Mesenchymal stem cell (in vitro differentiated cells and primary cell): ENCODE measurements at regions not wholly inside any gene's neighbourhood (a gene's known extent, or its start where the extent isn't known, plus 50 kb on each side); places are given as distances from the start of the nearest gene placed in this dataset.

Experiments used
- DNase-seq: peaks from one replicate; pipeline ENCODE4 v3.0.0-alpha.2; 2013
- H2AFZ ChIP-seq: one replicate; pipeline ENCODE4 v1.6.1; 2013; ENCODE audit warnings: low read depth, mild to moderate bottlenecking, control low read depth, inconsistent platforms, low read length, moderate library complexity
- H2AK5ac ChIP-seq: 2 replicates; pipeline ENCODE4 v1.6.1; 2013; ENCODE audit warnings: low read length, moderate library complexity, mild to moderate bottlenecking, inconsistent platforms; ENCODE audit not compliant: severe bottlenecking
- H2BK120ac ChIP-seq: one replicate; pipeline ENCODE4 v1.6.1; 2013; ENCODE audit warnings: low read depth, mild to moderate bottlenecking, inconsistent platforms, low read length, moderate library complexity
- H2BK12ac ChIP-seq, 2 experiments: one replicate each; pipeline ENCODE4 v1.6.1; 2013; ENCODE audit warnings: inconsistent platforms in 2 of 2, low read length in 2 of 2, mild to moderate bottlenecking in 2 of 2, moderate library complexity in 2 of 2, control low read depth in 1 of 2
- H2BK15ac ChIP-seq: one replicate; pipeline ENCODE4 v1.6.1; 2013; ENCODE audit warnings: mild to moderate bottlenecking, low read depth, inconsistent platforms; ENCODE audit not compliant: poor library complexity, severe bottlenecking
- H2BK5ac ChIP-seq: 2 replicates; pipeline ENCODE4 v1.6.1; 2013; ENCODE audit warnings: low read depth, mild to moderate bottlenecking, low read length, control low read depth, inconsistent platforms; ENCODE audit not compliant: poor library complexity, severe bottlenecking
- H3K14ac ChIP-seq, 2 experiments: one replicate each; pipeline ENCODE4 v1.6.1; 2013; ENCODE audit warnings: inconsistent platforms in 2 of 2, low read length in 2 of 2, control low read depth in 1 of 2, mild to moderate bottlenecking in 1 of 2, moderate library complexity in 1 of 2
- H3K18ac ChIP-seq, 2 experiments: one replicate each; pipeline ENCODE4 v1.6.1; 2013; ENCODE audit warnings: inconsistent platforms in 2 of 2, low read length in 2 of 2, control low read depth in 1 of 2, low read depth in 1 of 2, mild to moderate bottlenecking in 1 of 2
- H3K23ac ChIP-seq, 2 experiments: one replicate each; pipeline ENCODE4 v1.6.1; 2013; ENCODE audit warnings: inconsistent platforms in 2 of 2, low read length in 2 of 2, mild to moderate bottlenecking in 2 of 2, moderate library complexity in 2 of 2, control low read depth in 1 of 2
- H3K27ac ChIP-seq: 2 replicates; pipeline ENCODE4 v1.5.1; 2013; ENCODE audit warnings: mild to moderate bottlenecking, moderate library complexity, low read length, control low read depth, inconsistent platforms; ENCODE audit not compliant: poor library complexity, severe bottlenecking
- H3K27me3 ChIP-seq, 2 experiments: 2 replicates each; pipeline versions ENCODE4 v1.6.1 to v1.7.0; 2013; ENCODE audit warnings: low read length in 2 of 2, mild to moderate bottlenecking in 2 of 2, moderate library complexity in 2 of 2, control low read depth in 1 of 2, inconsistent platforms in 1 of 2; ENCODE audit not compliant: control insufficient read depth in 1 of 2, insufficient read depth in 1 of 2
- H3K36me3 ChIP-seq, 2 experiments: 2 replicates each; pipeline versions ENCODE4 v1.6.1 to v1.7.0; 2013; ENCODE audit warnings: low read length in 2 of 2, control low read depth in 1 of 2, inconsistent platforms in 1 of 2, low read depth in 1 of 2, mild to moderate bottlenecking in 1 of 2; ENCODE audit not compliant: insufficient read depth in 2 of 2, control insufficient read depth in 1 of 2
- H3K4ac ChIP-seq, 2 experiments: one replicate each; pipeline ENCODE4 v1.6.1; 2013; ENCODE audit warnings: inconsistent platforms in 2 of 2, low read length in 2 of 2, mild to moderate bottlenecking in 2 of 2, moderate library complexity in 2 of 2, control low read depth in 1 of 2, low read depth in 1 of 2
- H3K4me1 ChIP-seq: 2 replicates; pipeline ENCODE4 v1.6.1; 2013; ENCODE audit warnings: low read depth, low read length, control low read depth; ENCODE audit not compliant: control insufficient read depth, insufficient read depth
- H3K4me2 ChIP-seq: 2 replicates; pipeline ENCODE4 v1.6.1; 2013; ENCODE audit warnings: low read length, mild to moderate bottlenecking, inconsistent platforms; ENCODE audit not compliant: poor library complexity, severe bottlenecking
- H3K4me3 ChIP-seq, 2 experiments: 2 replicates each; pipeline versions ENCODE4 v1.5.1 to v1.7.0; 2013; ENCODE audit warnings: low read length in 2 of 2, mild to moderate bottlenecking in 2 of 2, control low read depth in 1 of 2, low read depth in 1 of 2; ENCODE audit not compliant: insufficient read depth in 1 of 2
- H3K79me1 ChIP-seq: replicated peaks from 2 replicates; pipeline ENCODE4 v1.6.1; 2013; ENCODE audit warnings: mild to moderate bottlenecking, control low read depth, low read length, inconsistent platforms; ENCODE audit not compliant: poor library complexity, severe bottlenecking
- H3K9ac ChIP-seq: 2 replicates; pipeline ENCODE4 v1.7.0; 2013; ENCODE audit warnings: mild to moderate bottlenecking, low read length, moderate library complexity
- H3K9me3 ChIP-seq: 2 replicates; pipeline ENCODE4 v1.7.0; 2013; ENCODE audit warnings: mild to moderate bottlenecking, low read length; ENCODE audit not compliant: control insufficient read depth
- H4K8ac ChIP-seq: one replicate; pipeline ENCODE4 v1.6.1; 2013; ENCODE audit warnings: inconsistent platforms, mild to moderate bottlenecking, low read length, moderate library complexity
- H4K91ac ChIP-seq: one replicate; pipeline ENCODE4 v1.6.1; 2013; ENCODE audit warnings: mild to moderate bottlenecking, low read length, inconsistent platforms
- WGBS: methylation state at CpG from one replicate; pipeline ENCODE4 v1.1.7; 2013; ENCODE audit warnings: mixed read lengths; 5-methylcytosine and 5-hydroxymethylcytosine counted together

DNA sequence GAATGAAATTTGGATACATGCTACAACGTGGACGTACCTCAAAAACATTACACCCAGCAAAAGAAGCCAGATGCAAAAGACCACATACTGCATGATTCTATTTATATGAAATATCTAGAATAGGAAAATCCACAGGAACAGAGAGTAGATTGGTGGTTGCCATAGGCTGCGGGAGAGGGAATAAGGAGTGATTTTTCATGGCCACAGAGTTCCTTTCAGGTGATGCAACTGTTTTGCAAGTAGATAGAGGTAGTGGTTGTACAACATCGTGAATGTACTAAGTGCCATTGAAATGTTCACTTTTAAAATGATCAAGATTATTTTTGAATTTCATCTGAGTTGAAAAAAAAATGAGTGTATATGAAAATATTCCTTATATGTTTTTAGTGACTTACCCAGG, 115.3 kb upstream of the RUNX1 start:
- no peaks in the 10 kb centered on the region for H3K36me3 ChIP-seq
- no peak overlapping the region for H2AK5ac ChIP-seq
- no peaks in the 10 kb centered on the region for H3K9me3 ChIP-seq
- no peaks in the 10 kb centered on the region for H3K27me3 ChIP-seq
- H3K27ac ChIP-seq, result no peak overlapping the region
- H2BK120ac ChIP-seq, result no peak overlapping the region
- no peak overlapping the region for H3K18ac ChIP-seq
- no peak overlapping the region for H4K91ac ChIP-seq
- no peak overlapping the region for H2BK12ac ChIP-seq
- 95% methylated on average over 2 of the region's 4 CpGs for WGBS
- H2BK15ac ChIP-seq, result no peak overlapping the region
- H2AFZ ChIP-seq, result no peak overlapping the region
- no peak overlapping the region for H3K4ac ChIP-seq
- no peak overlapping the region for H3K14ac ChIP-seq
- H3K9ac ChIP-seq, result no peak overlapping the region
- no peak overlapping the region for H3K23ac ChIP-seq
- H3K4me1 ChIP-seq, result no peaks in the 10 kb centered on the region
- no peak overlapping the region for H2BK5ac ChIP-seq
- no peak for DNase-seq
- H3K4me2 ChIP-seq, result no peak overlapping the region
- no peak overlapping the region for H3K4me3 ChIP-seq
- H3K79me1 ChIP-seq, result no peaks in the 10 kb centered on the region
- no peak overlapping the region for H4K8ac ChIP-seq

DNA sequence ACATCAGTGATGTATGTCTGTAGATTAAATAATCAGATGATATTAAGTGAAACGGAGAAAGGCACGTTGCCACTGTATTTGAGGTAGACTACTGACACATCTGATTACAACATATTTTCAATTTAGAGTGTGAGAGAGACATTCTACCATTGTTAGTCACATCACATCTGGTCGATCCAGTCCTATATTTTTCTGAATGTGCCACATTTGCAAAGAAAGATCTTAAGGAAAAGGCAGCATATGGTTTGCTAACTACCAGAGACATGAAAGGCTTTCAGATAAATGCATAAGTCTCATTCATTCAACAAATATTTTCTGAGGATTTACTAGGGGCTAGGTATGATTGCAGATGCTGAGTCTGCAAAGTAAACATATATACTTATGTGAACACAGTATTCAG, 114.3 kb upstream of the RUNX1 start:
- no peak overlapping the region for H2BK12ac ChIP-seq
- no peaks in the 10 kb centered on the region for H3K36me3 ChIP-seq
- H3K23ac ChIP-seq, result no peak overlapping the region
- H3K14ac ChIP-seq, result no peak overlapping the region
- no peak overlapping the region for H4K8ac ChIP-seq
- H3K4me2 ChIP-seq, result no peak overlapping the region
- H2BK5ac ChIP-seq, result no peak overlapping the region
- no peak overlapping the region for H2AFZ ChIP-seq
- H3K79me1 ChIP-seq, result no peaks in the 10 kb centered on the region
- no peak overlapping the region for H3K27ac ChIP-seq
- no peak overlapping the region for H2BK15ac ChIP-seq
- no peak overlapping the region for H4K91ac ChIP-seq
- no peak overlapping the region for H3K4ac ChIP-seq
- H2BK120ac ChIP-seq, result no peak overlapping the region
- H3K9me3 ChIP-seq, result no peaks in the 10 kb centered on the region
- no peak overlapping the region for H2AK5ac ChIP-seq
- H3K9ac ChIP-seq, result no peak overlapping the region
- no peak overlapping the region for H3K18ac ChIP-seq
- no peak for DNase-seq
- H3K4me3 ChIP-seq, result no peak overlapping the region
- H3K27me3 ChIP-seq, result no peaks in the 10 kb centered on the region
- H3K4me1 ChIP-seq, result no peaks in the 10 kb centered on the region
- WGBS, result 86% methylated on average over 2 of the region's 3 CpGs

DNA sequence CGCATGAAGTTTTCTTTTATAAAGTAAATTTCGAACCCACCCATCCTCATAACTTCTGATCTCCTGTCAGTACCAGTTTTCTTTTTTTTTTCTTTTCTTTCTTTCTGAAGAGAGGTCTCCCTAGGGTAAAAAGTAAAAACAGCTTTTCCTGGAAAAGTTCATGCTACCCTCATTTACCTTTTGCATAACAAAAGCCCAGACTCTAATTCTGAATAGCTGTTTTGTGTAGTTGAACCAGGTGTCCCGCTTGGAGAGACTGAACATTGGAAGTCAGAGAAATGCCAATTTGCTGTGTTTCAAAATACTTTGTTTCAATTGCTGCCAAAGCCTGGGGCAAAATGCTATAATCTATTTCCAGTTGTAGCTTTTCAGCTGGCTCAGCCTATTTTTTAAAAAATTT, 113.7 kb upstream of the RUNX1 start:
- H3K27ac ChIP-seq, result no peak overlapping the region
- no peak overlapping the region for H3K9ac ChIP-seq
- H3K79me1 ChIP-seq, result no peaks in the 10 kb centered on the region
- no peak overlapping the region for H3K14ac ChIP-seq
- H2BK120ac ChIP-seq, result no peak overlapping the region
- no peaks in the 10 kb centered on the region for H3K9me3 ChIP-seq
- no peak overlapping the region for H3K18ac ChIP-seq
- H3K27me3 ChIP-seq, result no peaks in the 10 kb centered on the region
- no peak overlapping the region for H2AK5ac ChIP-seq
- H3K4me1 ChIP-seq, result no peaks in the 10 kb centered on the region
- no peak overlapping the region for H3K4ac ChIP-seq
- H2BK5ac ChIP-seq, result no peak overlapping the region
- H4K8ac ChIP-seq, result no peak overlapping the region
- no peak overlapping the region for H2BK15ac ChIP-seq
- no peak overlapping the region for H4K91ac ChIP-seq
- H3K23ac ChIP-seq, result no peak overlapping the region
- no peaks in the 10 kb centered on the region for H3K36me3 ChIP-seq
- no peak overlapping the region for H3K4me2 ChIP-seq
- H2BK12ac ChIP-seq, result no peak overlapping the region
- WGBS, result 78% methylated on average over 1 of the region's 3 CpGs
- no peak overlapping the region for H2AFZ ChIP-seq
- H3K4me3 ChIP-seq, result no peak overlapping the region
- DNase-seq, result no peak

DNA sequence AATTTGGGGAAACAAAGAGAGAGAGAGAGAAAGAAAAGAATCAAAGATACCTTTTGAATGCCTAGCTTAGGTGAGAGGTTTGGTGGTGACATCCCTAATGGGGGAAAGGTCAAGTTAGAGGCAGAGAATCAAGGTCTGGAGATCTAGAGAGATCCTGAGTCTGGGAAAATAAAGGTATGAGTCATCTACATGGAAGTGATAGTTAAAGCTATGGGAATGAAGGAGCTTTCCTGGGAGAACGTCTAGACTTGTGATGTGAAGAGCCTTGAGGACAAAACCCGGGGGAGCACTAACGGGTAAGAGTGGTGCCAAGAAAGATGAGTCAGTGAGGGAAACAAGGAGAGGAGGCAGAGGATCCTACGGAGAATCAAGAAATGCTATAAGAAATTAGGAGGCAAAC, 110.8 kb upstream of the RUNX1 start:
- H3K14ac ChIP-seq, result no peak overlapping the region
- H3K18ac ChIP-seq, result no peak overlapping the region
- no peak overlapping the region for H2BK120ac ChIP-seq
- H2BK15ac ChIP-seq, result no peak overlapping the region
- no peak overlapping the region for H3K4me3 ChIP-seq
- no peak overlapping the region for H2AFZ ChIP-seq
- no peak overlapping the region for H3K9ac ChIP-seq
- H4K91ac ChIP-seq, result no peak overlapping the region
- WGBS, result 40% methylated on average over 4 of the region's 4 CpGs
- H3K4ac ChIP-seq, result no peak overlapping the region
- H3K79me1 ChIP-seq, result no peaks in the 10 kb centered on the region
- H3K36me3 ChIP-seq, result no peaks in the 10 kb centered on the region
- no peaks in the 10 kb centered on the region for H3K27me3 ChIP-seq
- no peaks in the 10 kb centered on the region for H3K9me3 ChIP-seq
- H2BK12ac ChIP-seq, result no peak overlapping the region
- H3K27ac ChIP-seq, result no peak overlapping the region
- no peaks in the 10 kb centered on the region for H3K4me1 ChIP-seq
- H3K4me2 ChIP-seq, result no peak overlapping the region
- no peak overlapping the region for H2AK5ac ChIP-seq
- no peak overlapping the region for H2BK5ac ChIP-seq
- H4K8ac ChIP-seq, result no peak overlapping the region
- no peak overlapping the region for H3K23ac ChIP-seq
- DNase-seq, result peak; percentile 71
